B cell (primary cell): ENCODE measurements at regions not wholly inside any gene's neighbourhood (a gene's known extent, or its start where the extent isn't known, plus 50 kb on each side); places are given as distances from the start of the nearest gene placed in this dataset.

ENCODE experiments used
- ATAC-seq: fragments of 200-7000 bp; cut with Tn5 transposase; one replicate; pipeline ENCODE4 v1.10.0; 2021; ENCODE audit warnings: low read depth, mild to moderate bottlenecking, moderate number of reproducible peaks, moderate library complexity
- CTCF ChIA-PET: fragments of 350-600 bp; sonication (Branson Sonifier 250); formaldehyde crosslinking; loops from one replicate; lab custom pipeline; 2021; ENCODE audit warnings: antibody characterized with exemption, inconsistent platforms; lab: Charles Lee
- POLR2A ChIA-PET: fragments of 350-600 bp; sonication (Branson Sonifier 250); formaldehyde crosslinking; loops from one replicate; lab custom pipeline; 2021; ENCODE audit warnings: antibody characterized with exemption; lab: Charles Lee
- DNase-seq: peaks from one replicate; pipeline ENCODE4 v3.0.0; 2013
- H2AFZ ChIP-seq: 2 replicates; pipeline ENCODE4 v1.6.1; 2012; ENCODE audit warnings: mild to moderate bottlenecking, low read depth, low read length; ENCODE audit not compliant: insufficient read depth, poor library complexity, severe bottlenecking
- H3K27ac ChIP-seq, 2 donors: 1 replicate in 1 of 2; 2 replicates in 1 of 2; pipeline ENCODE4 v1.5.1; 2012 to 2013; ENCODE audit warnings: low read length in 2 of 2, mild to moderate bottlenecking in 2 of 2, moderate library complexity in 1 of 2
- H3K27me3 ChIP-seq, 4 experiments: fragments of 200-600 bp in 1 of 4; sonication (generic) in 1 of 4; replicated peaks in 1 of 4; 1 replicate in 2 of 4; 2 replicates in 2 of 4; pipeline versions ENCODE4 v1.6.1 to v1.7.0; 2013 to 2016; ENCODE audit warnings: low read length in 3 of 4, mild to moderate bottlenecking in 2 of 4, mixed read lengths in 1 of 4, moderate library complexity in 1 of 4; ENCODE audit not compliant: insufficient read depth in 4 of 4, control insufficient read depth in 3 of 4; ENCODE audit errors: control extremely low read depth in 1 of 4
- H3K36me3 ChIP-seq, 2 experiments: replicated peaks in 1 of 2; 1 replicate in 1 of 2; 2 replicates in 1 of 2; pipeline versions ENCODE4 v1.6.1 to v1.7.1; 2013; ENCODE audit warnings: low read length in 1 of 2; ENCODE audit not compliant: insufficient read depth in 2 of 2, control insufficient read depth in 1 of 2; ENCODE audit errors: control extremely low read depth in 1 of 2, extremely low read depth in 1 of 2
- H3K4me1 ChIP-seq, 2 donors: fragments of 200-600 bp in 1 of 2; sonication (generic) in 1 of 2; 1 replicate in 1 of 2; 2 replicates in 1 of 2; pipeline versions ENCODE4 v1.5.1 to v1.6.1; 2013 to 2017; ENCODE audit warnings: low read length in 2 of 2; ENCODE audit not compliant: control insufficient read depth in 2 of 2, insufficient read depth in 2 of 2
- H3K4me2 ChIP-seq: replicated peaks from 2 replicates; pipeline ENCODE3; 2012; ENCODE audit warnings: mild to moderate bottlenecking, low read depth, low read length; ENCODE audit not compliant: poor library complexity, severe bottlenecking
- H3K4me3 ChIP-seq, 5 experiments: fragments of 200-600 bp in 1 of 5; sonication (generic) in 1 of 5; 1 replicate in 3 of 5; 2 replicates in 2 of 5; pipeline versions ENCODE4 v1.5.1 to v1.7.0; 2011 to 2016; ENCODE audit warnings: low read length in 4 of 5, mild to moderate bottlenecking in 4 of 5, low read depth in 2 of 5, control low read depth in 1 of 5, moderate library complexity in 1 of 5; ENCODE audit not compliant: insufficient read depth in 1 of 5; ENCODE audit errors: control extremely low read depth in 1 of 5, extremely low read depth in 1 of 5
- H3K79me2 ChIP-seq: fragments of 200-600 bp; sonication (generic); one replicate; pipeline ENCODE4 v1.6.0; 2016; ENCODE audit warnings: low read length; ENCODE audit not compliant: control insufficient read depth, insufficient read depth
- H3K9ac ChIP-seq: fragments of 200-600 bp; sonication (generic); 2 replicates; pipeline ENCODE4 v1.6.1; 2017; ENCODE audit warnings: mild to moderate bottlenecking, low read length, moderate library complexity
- H3K9me3 ChIP-seq, 3 donors: one replicate each; pipeline versions ENCODE4 v1.6.1 to v1.7.1; 2013; ENCODE audit warnings: low read length in 2 of 3; ENCODE audit not compliant: control insufficient read depth in 2 of 3, insufficient read depth in 1 of 3; ENCODE audit errors: control extremely low read depth in 1 of 3
- H4K20me1 ChIP-seq: 2 replicates; pipeline ENCODE4 v1.6.0; 2012; ENCODE audit warnings: mild to moderate bottlenecking, low read length; ENCODE audit not compliant: insufficient read depth, control insufficient read depth, poor library complexity, severe bottlenecking
- H3K27ac Mint-ChIP-seq: one replicate; pipeline ENCODE4 v1.8.0; 2021; ENCODE audit warnings: mixed read lengths
- H3K27me3 Mint-ChIP-seq: one replicate; pipeline ENCODE4 v1.8.0; 2021; ENCODE audit warnings: mixed read lengths
- H3K4me1 Mint-ChIP-seq: one replicate; pipeline ENCODE4 v1.8.0; 2021; ENCODE audit warnings: mixed read lengths
- H3K4me3 Mint-ChIP-seq: one replicate; pipeline ENCODE4 v1.8.0; 2021; ENCODE audit warnings: mixed read lengths
- H3K9me3 Mint-ChIP-seq: one replicate; pipeline ENCODE4 v1.8.0; 2022; ENCODE audit warnings: mixed read lengths; ENCODE audit not compliant: insufficient read depth
- CTCF ChIP-seq: fragments of 200-600 bp; IDR thresholded peaks from one replicate; pipeline ENCODE4 v1.8.0; 2022; ENCODE audit warnings: antibody characterized with exemption, mild to moderate bottlenecking
- EZH2 ChIP-seq: IDR thresholded peaks from 2 replicates; pipeline ENCODE4 v1.6.1; 2012; ENCODE audit warnings: borderline replicate concordance, low read depth, mild to moderate bottlenecking, moderate library complexity, low read length; ENCODE audit not compliant: insufficient read depth, poor library complexity, severe bottlenecking
- whole genome bisulfite sequencing: methylation state at CpG from one replicate; pipeline ENCODE4 v1.1.5; 2013; ENCODE audit warnings: missing lambda C conversion rate; ENCODE audit not compliant: insufficient coverage; 5-methylcytosine and 5-hydroxymethylcytosine counted together
- intact Hi-C: fragments of 100-400 bp; cut with micrococcal nuclease; formaldehyde crosslinking; loops from one replicate; pipeline ENCODE4 v1.10.0; 2022

- H3K9ac ChIP-seq: no peak overlapping the region
- ChIA-PET CTCF (interaction anchor here (1.2 kb wide), 1 partner anchor 21 kb away, joined by 5 read pairs; no protein-coding TSS in a partner anchor), POLR2A (no interaction called here)
- Mint-ChIP-seq H3K27ac (no peak overlapping the region), H3K4me3 (no peak overlapping the region), H3K27me3 (no peaks in the 10 kb centered on the region), H3K4me1 (no peaks in the 10 kb centered on the region), H3K9me3 (peaks cover 5% of the 10 kb centered on the region)
- no peak overlapping the region for H3K4me2 ChIP-seq
- ATAC-seq: no peak
- H3K4me1 ChIP-seq: no peaks in the 10 kb centered on the region
- no peak overlapping the region for H2AFZ ChIP-seq
- intact Hi-C loops: no loop called here
- H3K4me3 ChIP-seq: no peak overlapping the region
- no peaks in the 10 kb centered on the region for H3K27me3 ChIP-seq
- no peaks in the 10 kb centered on the region for H3K36me3 ChIP-seq
- 75% methylated on average over 1 of the region's 3 CpGs for WGBS
- no peaks in the 10 kb centered on the region for H3K79me2 ChIP-seq
- no peak for DNase-seq
- TF ChIP-seq EZH2 (no peak), CTCF (no peak)
- H3K27ac ChIP-seq: no peak overlapping the region
- no peaks in the 10 kb centered on the region for H4K20me1 ChIP-seq
- H3K9me3 ChIP-seq: peaks cover 0 to 6% (median 3%) of the 10 kb centered on the region in 3 donors
These were observed 54.1 kb upstream of the CHST11 start for GRCh38 chr12:104402630-104403029.

- no peaks in the 10 kb centered on the region for H3K79me2 ChIP-seq
- no peaks in the 10 kb centered on the region for H3K27me3 ChIP-seq
- DNase-seq (no peak), ATAC-seq (no peak)
- no peaks in the 10 kb centered on the region for H3K36me3 ChIP-seq
- Mint-ChIP-seq H3K4me1 (no peaks in the 10 kb centered on the region), H3K4me3 (no peak overlapping the region), H3K9me3 (peaks cover 5% of the 10 kb centered on the region), H3K27ac (no peak overlapping the region), H3K27me3 (no peaks in the 10 kb centered on the region)
- no peak overlapping the region for H3K4me2 ChIP-seq
- ChIA-PET CTCF (interaction anchor here (0.6 kb wide), 1 partner anchor 45 kb away, joined by 3 read pairs; no protein-coding TSS in a partner anchor), POLR2A (interaction anchor here (0.7 kb wide), 1 partner anchor 344 kb away, joined by 4 read pairs; no protein-coding TSS in a partner anchor)
- no peaks in the 10 kb centered on the region for H4K20me1 ChIP-seq
- no peak overlapping the region for H3K4me3 ChIP-seq
- H3K4me1 ChIP-seq: no peaks in the 10 kb centered on the region
- TF ChIP-seq EZH2 (no peak), CTCF (no peak)
- intact Hi-C loops: no loop called here
- no peak overlapping the region for H3K27ac ChIP-seq
- H2AFZ ChIP-seq: no peak overlapping the region
- peaks cover 0 to 6% (median 3%) of the 10 kb centered on the region in 3 donors for H3K9me3 ChIP-seq
- H3K9ac ChIP-seq: no peak overlapping the region
- 100% methylated on average over 6 of the region's 6 CpGs for WGBS
These were observed 52.0 kb upstream of the CHST11 start for GRCh38 chr12:104404781-104405180.
